ENCODE measurements at regions not wholly inside any gene's neighbourhood (a gene's known extent, or its start where the extent isn't known, plus 50 kb on each side); places are given as distances from the start of the nearest gene placed in this dataset.
"Not testable (repeated sequence)": the region's sequence is repeated elsewhere in the genome, so short reads cannot be mapped to it uniquely, and the experiment has no call there.

DNA sequence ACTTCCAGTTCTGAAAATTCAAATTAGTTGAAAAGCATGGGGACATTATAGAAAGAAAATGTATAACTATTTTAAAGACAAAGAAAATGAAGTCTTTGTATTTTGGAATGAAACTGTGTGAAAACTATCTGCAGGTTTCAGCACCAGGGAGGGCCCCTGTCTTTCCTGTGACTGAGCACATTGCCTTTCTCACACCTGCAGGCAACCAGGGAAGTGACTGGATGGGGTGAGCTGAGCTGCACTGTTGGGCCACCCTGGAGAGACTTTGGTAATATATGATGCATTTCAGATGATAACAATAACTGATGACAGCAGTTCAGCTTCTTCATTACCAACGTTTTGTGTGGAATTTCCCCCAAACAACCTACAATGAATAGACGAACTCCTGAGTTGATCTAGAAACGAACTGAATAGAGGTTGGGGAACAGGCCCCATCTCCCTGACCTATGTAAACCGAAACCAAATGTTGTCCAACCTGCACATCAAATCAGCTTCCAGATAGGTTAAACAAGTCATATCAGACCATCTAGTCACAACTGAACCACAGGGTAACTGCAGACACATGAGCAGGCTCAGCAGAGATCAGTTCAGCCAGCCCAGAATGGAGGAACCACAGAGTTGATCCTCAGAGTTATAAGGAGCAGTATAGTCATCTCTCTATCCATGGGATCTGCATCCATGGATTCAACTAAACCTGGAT lies 1402.2 kb downstream of the RPIA start:
- not testable (repeated sequence) for DNase-seq

DNA sequence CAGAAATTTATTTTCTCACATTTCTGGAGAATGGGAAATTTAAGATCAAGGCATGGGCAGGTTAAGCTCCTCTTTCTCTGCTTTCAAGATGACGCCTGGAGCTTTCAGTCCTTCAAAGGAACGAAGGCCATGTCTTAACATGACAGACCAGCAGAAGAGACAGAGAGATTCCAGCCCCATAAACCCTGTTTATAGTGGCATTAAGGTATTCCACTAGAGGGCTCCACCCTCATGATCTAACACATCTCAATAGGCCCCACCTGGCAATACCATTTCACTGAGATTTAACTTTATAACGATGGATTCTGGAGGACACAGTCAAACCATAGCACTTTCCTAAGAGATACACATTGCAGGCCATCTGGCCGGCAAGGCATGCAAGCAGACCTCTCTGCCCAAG lies 1406.1 kb downstream of the RPIA start:
- DNase-seq, result not testable (repeated sequence)

DNA sequence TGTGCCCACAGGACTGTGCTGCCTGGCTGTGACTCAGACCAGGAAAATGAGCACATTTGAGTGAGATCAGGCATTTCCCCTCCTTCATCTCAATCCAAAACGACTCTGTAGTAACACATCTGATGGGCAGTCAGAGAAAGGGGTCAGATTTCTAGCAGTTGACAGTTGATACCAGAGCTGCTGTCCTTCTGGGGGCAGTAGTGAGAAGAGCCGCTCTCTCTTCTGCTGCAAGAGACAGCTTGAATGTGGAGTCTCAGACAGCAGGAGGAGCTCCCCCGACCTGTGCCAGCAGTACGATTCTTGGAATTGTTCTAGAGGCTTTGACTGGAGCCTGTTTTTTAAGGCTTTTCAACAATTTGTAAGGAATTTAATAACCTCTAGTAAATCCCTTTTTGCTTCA lies 1413.7 kb downstream of the RPIA start:
- DNase-seq, result not testable (repeated sequence)

DNA sequence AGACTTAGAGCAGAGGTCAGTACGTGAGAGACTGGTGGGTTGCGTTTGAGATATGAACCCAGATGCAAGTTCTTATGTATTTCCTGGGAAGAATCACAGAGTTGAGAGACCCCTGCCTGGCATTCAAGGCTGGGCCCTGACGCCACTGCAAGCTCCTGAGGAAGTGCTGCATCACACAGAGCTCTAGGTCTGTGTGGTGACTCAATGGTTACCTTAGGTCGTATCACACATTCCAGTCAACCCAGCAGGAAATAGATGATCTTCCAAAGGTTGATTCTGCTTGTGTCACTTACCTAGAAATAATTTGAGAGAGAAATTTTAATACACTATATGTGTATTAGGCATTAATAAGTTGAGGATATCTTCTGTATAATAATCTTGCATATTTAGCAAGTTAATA lies 1431.9 kb downstream of the RPIA start:
- DNase-seq, result not testable (repeated sequence)

DNA sequence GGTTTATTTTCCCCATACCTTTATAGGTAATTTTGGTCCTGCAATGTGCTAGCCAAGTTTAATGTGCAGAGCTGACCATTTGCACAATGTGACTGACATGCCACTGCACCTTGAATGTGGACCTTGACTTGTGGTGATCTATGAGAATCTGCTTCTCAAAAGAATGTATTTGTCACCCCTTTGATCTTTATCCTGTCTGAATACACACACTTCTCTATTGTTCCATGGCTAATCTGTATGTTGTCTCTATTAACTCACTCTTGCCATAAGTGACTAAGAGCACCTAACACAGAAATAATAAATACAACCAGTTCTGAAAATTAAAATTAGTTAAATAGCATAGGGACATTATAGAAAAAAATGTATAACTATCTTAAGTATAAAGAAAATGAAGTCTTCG lies 1447.6 kb downstream of the RPIA start:
- not testable (repeated sequence) for DNase-seq

DNA sequence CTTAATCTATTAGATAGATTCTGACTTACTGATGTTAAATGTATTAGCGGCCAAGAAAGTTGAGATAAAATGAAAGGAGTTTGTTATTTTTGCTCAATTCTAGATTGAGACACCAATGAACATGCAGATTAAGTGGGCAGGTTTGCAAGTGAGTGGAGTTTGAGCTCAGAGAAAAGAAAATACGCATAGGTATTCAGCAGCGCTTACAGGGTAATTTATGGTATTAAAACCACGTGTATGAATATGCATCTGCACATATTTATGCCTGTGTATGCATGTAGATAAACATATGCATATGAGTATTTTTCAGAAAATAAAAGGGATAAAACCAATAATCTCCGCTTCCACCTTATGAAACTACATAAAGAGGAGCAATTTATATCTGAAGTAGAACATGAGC lies 1450.1 kb downstream of the RPIA start:
- not testable (repeated sequence) for DNase-seq

DNA sequence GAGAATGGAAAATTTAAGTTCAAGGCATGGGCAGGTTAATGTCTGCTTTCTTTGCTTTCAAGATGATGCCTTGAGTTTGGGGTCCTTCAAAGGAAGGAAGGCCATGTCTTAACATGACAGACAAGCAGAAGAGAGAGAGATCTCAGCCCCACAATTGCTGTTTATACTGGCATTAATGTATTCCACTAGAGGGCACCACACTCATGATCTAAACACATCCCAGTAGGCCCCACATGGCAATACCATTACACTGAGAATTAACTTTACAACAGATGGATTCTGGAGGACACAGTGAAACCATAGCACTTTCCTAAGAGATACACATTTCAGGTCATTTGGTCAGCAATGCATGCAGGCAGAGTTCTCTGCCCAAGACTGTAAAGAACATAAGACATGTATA lies 1460.3 kb downstream of the RPIA start:
- not testable (repeated sequence) for DNase-seq

DNA sequence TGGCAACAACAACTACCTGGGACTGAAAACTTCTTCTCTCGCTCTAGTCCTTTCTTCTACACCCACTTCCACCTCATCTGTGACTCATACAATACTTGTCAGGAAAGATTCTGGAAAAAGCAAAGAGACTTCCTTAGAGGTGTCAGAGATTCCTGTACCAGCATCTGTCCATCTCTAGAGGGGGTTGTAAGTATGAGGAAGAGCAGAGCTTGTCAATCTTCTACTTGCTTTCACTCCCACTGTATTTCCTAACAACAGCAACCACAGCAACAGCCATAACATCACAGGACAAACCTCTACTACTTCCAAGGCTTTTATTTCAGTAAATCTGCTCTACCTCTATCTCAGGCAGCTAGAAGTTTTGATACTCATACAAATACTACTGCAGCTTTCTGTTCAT lies 1479.5 kb downstream of the RPIA start:
- not testable (repeated sequence) for DNase-seq

DNA sequence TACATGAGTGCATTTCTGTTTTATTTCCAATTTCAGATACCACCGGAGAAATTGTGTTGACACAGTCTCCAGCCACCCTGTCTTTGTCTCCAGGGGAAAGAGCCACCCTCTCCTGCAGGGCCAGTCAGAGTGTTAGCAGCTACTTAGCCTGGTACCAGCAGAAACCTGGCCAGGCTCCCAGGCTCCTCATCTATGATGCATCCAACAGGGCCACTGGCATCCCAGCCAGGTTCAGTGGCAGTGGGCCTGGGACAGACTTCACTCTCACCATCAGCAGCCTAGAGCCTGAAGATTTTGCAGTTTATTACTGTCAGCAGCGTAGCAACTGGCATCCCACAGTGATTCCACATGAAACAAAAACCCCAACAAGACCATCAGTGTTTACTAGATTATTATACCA lies 1481.6 kb downstream of the RPIA start:
- not testable (repeated sequence) for DNase-seq

DNA sequence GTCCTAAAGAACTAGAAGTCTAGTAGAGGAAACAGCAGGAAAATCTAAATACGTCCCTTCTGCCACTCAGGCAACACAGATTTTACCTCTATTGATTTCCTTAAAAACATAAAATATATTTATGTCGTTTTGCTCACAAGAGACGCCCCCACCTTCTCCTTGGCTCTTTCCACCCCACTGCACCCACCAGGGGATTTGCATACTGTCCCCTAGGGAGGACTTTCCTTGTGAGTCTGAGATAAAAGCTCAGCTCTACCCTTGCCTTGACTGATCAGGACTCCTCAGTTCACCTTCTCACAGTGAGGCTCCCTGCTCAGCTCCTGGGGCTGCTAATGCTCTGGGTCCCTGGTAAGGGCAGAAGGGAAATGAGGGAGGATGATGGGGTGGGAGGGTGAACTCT lies 1488.1 kb downstream of the RPIA start:
- DNase-seq, result not testable (repeated sequence)

DNA sequence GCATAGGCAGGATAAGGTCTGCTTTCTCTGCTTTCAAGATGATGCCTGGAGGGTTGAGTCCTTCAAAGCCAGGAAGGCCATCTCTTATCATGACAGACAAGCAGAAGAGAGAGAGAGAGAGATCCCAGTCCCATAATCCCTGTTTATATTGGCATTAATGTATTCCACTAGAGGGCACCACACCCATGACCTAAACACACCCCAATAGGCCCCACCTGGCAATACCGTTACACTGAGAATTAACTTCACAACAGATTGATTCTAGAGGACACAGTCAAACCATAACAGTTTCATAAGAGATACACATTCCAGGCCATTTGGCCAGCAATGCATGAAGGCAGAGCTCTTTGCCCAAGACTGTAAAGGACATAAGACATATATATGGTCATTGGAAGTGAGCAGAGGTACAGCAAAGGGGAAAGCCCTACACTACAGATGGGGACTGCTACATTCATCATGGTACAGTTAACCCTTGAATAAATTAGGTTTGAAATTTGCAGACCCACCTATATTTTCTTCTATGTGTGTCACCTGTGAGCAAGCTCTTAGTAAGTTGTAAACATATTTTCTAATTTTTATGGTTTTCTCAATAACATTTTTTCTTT lies 1516.1 kb downstream of the RPIA start:
- DNase-seq, result no peak

DNA sequence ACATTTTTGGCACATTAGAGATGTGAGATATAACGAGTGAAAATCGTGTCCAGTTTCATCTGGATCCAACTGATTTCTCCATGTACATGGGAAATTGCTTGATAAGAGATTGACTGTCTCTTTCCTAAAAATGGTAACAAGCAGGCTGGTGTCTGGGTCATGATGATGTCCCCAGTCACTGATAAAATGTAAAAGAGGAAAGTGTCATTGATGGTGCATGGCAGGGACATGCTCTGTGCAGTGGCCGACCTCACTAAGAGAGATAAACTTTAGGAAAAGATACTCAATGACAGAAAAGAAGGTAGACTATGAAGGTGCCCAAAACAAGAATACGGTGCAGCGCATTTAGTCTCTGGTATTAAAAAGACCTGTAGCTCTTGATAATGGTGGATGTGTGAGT lies 1517.5 kb downstream of the RPIA start:
- no peak for DNase-seq

DNA sequence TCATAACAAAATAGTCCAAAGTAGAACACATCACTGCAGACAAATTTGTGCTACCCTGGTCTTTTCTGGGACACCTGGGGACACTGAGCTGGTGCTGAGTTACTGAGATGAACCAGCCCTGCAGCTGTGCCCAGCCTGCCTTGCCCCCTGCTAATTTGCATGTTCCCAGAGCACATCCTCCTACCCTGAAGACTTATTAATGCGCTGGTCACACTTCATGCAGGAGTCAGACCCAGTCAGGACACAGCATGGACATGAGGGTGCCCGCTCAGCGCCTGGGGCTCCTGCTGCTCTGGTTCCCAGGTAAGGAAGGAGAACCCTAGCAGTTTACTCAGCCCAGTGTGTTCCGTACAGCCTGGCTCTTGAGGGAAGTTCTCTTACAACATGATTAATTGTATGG lies 1518.3 kb downstream of the RPIA start:
- DNase-seq, result no peak

DNA sequence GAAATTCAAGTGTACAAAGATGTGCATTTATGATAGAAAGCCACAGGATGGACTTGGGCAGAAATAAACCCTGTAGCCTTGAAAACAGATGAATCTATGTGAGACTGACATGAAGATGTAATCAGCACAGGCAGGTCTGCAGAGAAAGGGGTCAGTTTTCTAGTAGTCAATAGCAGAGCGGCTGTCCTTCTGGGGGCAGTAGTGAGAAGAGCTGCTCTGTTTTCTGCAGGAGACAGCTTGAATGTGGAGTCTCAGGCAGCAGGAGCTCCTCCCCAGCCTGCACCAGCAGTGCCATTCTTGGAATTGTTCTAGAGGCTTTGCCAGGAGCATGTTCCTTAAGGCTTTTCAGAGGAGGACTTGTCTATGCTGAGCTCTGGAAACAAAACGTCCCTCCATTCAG lies 1524.4 kb downstream of the RPIA start:
- DNase-seq, result not testable (repeated sequence)

DNA sequence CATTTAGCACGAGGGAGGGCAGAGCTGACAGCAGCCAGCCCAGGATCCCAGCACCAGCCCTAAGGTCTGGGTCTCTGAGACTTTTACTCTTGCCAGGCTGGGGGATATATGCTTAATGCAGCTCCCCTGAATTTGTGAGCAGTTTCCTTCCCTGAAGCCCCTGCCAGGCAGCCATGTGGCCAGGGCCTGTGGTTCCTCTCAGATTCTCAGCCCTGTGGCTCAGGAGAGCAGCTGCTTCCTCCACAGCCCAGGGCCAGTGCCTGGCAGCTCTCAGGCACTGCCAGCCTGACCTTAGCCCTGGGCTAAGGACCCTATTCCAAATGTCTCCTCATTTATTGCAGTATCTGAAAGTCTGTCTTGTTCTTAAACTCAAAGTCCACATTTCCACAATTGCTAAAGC lies 1525.3 kb downstream of the RPIA start:
- not testable (repeated sequence) for DNase-seq

DNA sequence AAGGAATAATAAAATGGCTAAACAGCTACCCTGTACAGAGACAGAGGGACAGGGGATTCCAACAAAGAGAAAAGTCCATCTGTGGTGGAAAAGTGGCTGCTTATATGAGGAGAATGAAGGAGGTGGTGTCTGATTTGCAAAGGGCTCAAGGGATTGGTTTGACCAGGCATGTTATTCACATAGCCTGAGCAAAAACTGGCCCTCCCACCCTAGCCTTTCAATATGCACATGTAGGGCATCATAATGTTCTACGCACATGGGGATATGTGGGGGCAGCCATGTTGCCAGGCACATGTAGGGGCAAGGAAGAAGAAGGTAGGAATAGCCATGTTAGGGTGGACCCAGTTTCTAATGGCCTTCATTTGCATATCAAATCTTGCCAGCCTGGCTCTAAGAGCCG lies 1527.1 kb downstream of the RPIA start:
- not testable (repeated sequence) for DNase-seq

DNA sequence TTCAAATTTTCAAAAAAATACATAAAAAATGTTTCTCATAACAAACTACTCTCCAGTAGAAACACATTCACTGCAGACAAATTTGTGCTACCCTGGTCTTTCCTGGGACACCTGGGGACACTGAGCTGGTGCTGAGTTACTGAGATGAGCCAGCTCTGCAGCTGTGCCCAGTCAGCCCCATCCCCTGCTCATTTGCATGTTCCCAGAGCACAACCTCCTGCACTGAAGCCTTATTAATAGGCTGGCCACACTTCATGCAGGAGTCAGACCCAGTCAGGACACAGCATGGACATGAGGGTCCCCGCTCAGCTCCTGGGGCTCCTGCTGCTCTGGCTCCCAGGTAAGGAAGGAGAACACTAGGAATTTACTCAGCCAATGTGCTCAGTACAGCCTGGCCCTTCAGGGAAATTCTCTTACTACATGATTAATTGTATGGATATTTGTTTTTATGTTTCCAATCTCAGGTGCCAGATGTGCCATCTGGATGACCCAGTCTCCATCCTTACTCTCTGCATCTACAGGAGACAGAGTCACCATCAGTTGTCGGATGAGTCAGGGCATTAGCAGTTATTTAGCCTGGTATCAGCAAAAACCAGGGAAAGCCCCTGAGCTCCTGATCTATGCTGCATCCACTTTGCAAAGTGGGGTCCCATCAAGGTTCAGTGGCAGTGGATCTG lies 1529.3 kb downstream of the RPIA start:
- DNase-seq, result not testable (repeated sequence)

DNA sequence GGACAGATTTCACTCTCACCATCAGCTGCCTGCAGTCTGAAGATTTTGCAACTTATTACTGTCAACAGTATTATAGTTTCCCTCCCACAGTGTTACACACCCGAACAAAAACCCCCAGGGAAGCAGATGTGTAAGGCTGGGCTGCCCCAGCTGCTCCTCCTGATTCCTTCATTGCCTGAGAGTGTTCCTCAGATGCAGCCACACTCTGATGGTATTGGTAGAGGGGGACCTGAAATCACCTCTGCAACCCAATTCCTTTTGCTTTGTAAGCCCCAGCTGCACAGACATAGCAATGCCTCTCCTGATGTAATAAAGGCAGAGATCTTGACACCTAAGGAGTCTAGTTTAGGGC lies 1529.8 kb downstream of the RPIA start:
- DNase-seq, result no peak

DNA sequence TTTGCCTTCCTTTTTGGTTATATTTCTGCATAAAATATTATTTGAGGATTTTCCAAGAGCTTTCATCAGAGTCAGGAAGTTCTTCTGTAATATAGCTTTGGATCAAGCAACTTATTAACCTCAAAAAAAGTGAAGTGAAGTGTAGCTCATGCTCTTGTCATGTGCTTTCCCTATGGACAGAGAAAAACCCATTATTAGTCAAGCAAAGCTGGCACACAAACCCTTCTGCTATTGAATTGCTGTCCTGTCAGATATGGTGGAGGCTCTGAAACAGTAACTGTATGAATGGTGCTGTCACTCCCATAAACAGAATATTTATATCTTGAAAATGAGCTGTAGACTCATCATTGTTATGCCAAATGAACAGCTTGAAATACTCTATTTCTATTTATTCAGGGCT lies 1533.3 kb downstream of the RPIA start:
- not testable (repeated sequence) for DNase-seq

DNA sequence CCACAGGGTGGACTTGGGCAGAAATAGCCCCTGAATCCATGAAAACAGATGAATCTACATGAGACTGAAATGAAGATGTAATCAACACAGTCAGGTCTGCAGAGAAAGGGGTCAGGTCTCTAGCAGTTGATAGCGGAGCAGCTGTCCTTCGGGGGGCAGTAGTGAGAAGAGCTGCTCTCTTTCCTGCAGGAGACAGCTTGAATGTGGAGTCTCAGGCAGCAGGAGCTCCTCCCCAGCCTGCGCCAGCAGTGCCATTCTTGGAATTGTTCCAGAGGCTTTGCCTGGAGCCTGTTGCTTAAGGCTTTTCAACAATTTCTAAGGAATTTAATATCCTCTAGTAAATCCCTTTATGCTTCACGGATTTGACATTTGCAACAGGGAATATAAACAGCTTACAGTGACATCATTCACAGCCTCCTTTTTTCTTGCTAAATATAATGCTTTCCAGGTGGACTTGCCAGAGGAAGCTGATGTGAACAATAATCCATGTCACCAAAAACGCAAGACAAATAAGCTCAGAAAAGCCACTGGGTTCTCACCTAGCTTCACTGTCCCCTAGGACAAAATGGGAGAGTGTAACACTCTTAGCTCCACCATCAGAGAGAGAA lies 1535.1 kb downstream of the RPIA start:
- DNase-seq, result not testable (repeated sequence)

DNA sequence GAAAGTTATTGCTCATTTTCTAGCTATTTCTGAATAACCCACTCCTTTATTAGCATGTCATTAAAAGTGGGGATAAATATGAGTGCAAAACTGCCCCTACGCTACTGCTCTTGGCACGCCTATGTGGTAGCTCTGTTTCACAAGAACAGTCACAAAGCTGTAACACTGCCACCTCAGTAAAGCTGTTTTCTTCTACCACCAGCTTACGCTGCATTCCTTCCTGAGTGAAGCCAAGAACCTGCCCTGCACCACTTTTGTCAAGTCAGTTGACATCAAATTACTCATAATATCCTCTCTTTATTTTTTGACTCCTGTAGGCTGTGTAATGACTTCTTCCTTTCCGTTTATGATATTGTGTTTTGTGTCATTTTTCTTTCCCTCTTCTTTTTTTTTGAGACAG lies 1539.7 kb downstream of the RPIA start:
- not testable (repeated sequence) for DNase-seq

DNA sequence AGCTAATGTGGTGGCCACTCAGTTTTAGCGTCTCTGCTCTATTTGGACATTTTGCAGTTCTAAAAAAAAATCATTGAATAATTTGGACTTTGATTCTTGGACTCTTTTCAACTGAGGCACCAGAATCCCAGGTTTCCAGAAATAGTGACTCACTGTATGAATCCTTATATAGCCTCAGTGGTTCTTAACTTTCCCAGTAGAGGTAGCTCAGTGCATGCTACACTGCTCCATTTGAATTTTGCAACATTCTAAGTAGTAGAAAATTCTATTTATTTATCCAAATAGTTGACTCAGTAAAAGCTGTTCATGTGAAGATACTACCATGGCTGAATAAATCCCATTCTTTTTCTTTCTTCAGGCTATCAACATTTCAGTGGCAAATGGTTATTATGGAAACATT lies 1544.0 kb downstream of the RPIA start:
- DNase-seq, result not testable (repeated sequence)

DNA sequence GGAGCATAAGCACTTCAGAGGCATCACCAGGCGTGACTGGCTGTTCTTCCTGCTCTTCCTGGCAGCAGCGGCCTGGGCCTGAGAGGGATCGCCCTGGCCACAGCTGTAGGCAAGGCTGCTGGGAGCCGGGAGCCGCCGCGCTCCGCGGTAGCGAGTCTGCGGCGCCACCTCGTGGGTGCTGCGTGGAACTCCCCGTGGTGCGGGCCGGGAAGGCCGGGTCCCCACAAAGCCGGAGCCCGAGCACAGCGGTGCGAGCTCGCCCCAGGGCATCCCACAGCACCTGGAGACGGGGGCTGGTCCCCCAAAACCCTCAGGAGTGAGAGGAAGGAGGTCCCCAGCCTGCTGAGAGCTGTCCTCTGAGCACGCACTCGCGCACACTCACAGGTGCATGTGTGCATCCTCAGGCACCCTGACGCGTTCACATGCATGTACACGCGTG lies 1546.5 kb downstream of the RPIA start:
- peak; percentile 2 for DNase-seq
